ENCODE measurements at regions not wholly inside any gene's neighbourhood (a gene's known extent, or its start where the extent isn't known, plus 50 kb on each side); places are given as distances from the start of the nearest gene placed in this dataset.

DNA sequence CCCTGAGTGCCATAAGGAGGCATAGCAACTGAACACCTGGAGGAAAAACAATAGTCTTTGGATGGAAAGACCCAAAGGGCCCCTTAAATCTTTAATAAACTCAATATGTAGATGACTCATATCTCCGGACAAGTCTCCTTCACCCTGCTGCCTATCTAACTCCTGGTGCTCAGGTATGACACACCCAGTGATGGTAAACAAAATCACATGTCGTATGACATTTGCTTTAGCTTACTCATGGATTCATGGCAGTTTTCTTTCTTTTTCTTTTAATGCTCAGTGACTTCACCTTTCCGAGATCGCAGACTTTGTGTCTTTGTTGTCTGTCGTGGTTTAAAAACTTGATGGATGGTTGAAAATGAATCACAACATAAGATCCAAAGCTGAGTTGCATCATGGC is 208.5 kb upstream of the PROX1 start:
- H3K9me3 Mint-ChIP-seq (ENCODE audit: unreplicated experiment) = no peaks in the 10 kb centered on the region
- H3K4me1 ChIP-seq (ENCODE audit: insufficient read depth, low read length) = no peaks in the 10 kb centered on the region
- H4K20me1 ChIP-seq (ENCODE audit: insufficient read depth, low read length) = no peaks in the 10 kb centered on the region
- no peaks in the 10 kb centered on the region for H3K36me3 ChIP-seq (ENCODE audit: insufficient read depth, low read length)
- peaks cover 27% of the 10 kb centered on the region for H3K27me3 Mint-ChIP-seq (ENCODE audit: low read depth, unreplicated experiment)
- H3K36me3 Mint-ChIP-seq (ENCODE audit: low read depth, unreplicated experiment) = no peaks in the 10 kb centered on the region
- H3K9ac ChIP-seq (ENCODE audit: low read length) = no peak overlapping the region
- H3K27ac Mint-ChIP-seq (ENCODE audit: unreplicated experiment) = no peak overlapping the region
- no peak overlapping the region for H3K4me3 Mint-ChIP-seq (ENCODE audit: unreplicated experiment)
- no peak for TF ChIP-seq EZH2 (IDR thresholded peaks at IDR 0.05; ENCODE audit: insufficient read depth, low read length)
- TF ChIP-seq, protein P1, sequence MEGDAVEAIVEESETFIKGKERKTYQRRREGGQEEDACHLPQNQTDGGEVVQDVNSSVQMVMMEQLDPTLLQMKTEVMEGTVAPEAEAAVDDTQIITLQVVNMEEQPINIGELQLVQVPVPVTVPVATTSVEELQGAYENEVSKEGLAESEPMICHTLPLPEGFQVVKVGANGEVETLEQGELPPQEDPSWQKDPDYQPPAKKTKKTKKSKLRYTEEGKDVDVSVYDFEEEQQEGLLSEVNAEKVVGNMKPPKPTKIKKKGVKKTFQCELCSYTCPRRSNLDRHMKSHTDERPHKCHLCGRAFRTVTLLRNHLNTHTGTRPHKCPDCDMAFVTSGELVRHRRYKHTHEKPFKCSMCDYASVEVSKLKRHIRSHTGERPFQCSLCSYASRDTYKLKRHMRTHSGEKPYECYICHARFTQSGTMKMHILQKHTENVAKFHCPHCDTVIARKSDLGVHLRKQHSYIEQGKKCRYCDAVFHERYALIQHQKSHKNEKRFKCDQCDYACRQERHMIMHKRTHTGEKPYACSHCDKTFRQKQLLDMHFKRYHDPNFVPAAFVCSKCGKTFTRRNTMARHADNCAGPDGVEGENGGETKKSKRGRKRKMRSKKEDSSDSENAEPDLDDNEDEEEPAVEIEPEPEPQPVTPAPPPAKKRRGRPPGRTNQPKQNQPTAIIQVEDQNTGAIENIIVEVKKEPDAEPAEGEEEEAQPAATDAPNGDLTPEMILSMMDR (IDR thresholded peaks at IDR 0.05; ENCODE audit: insufficient read depth, low read depth, low read length) = no peak
- no peaks in the 10 kb centered on the region for H3K4me1 Mint-ChIP-seq (ENCODE audit: low read depth, unreplicated experiment)
- H2AFZ ChIP-seq (ENCODE audit: low read depth, low read length) = no peak overlapping the region
- H3K9me3 ChIP-seq (ENCODE audit: insufficient read depth, low read depth, low read length) = peaks cover 5% of the 10 kb centered on the region
- no peaks in the 10 kb centered on the region for H3K27me3 ChIP-seq (ENCODE audit: insufficient read depth, low read length)
- no peak overlapping the region for H3K4me2 ChIP-seq (ENCODE audit: low read length)
- H3K4me3 ChIP-seq (ENCODE audit: insufficient read depth, low read depth, low read length) = no peak overlapping the region
- FAIRE-seq (no peak), DNase-seq (ENCODE audit: low read depth) (no peak)
- no peak overlapping the region for H3K27ac ChIP-seq (ENCODE audit: low read depth, low read length)
- no peaks in the 10 kb centered on the region for H3K79me2 ChIP-seq (ENCODE audit: insufficient read depth, low read length)

DNA sequence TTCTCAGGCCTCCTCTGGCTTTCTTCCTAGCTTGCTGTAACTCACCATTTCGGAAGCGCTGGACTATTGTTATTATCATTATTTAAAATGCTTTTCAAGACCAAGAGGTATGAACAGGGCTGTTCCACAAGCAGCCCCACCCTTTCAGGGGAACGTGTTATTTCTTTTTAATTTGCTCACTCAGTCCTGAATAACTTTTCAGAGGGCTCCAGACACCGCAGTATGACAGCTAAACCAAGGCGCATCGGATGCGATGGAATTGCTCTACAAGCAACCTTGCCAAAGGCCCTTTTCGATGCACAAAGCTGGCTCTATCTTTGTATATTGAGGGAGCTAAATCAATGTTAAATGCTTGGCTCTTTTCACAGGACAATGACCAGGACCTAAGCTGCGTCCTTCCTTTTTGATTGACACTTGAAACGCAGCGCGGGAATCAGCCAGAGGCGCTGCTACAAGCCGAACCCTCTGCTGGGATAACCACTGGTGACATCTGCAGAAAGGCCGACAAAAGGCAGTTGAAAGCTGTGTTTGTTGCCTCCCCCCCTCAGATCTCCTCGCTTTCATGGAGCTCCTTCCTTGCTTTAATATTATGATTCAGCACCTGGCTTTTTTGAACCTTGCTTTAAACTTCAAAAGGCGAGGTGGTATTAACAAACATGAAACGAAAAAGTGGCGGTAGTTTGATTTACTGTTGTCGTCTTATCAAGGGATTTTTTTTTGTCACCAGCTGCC is 204.7 kb upstream of the PROX1 start:
- H3K9me3 ChIP-seq (ENCODE audit: insufficient read depth, low read depth, low read length) = peaks cover 5% of the 10 kb centered on the region
- H4K20me1 ChIP-seq (ENCODE audit: insufficient read depth, low read length) = no peaks in the 10 kb centered on the region
- H3K27me3 ChIP-seq (ENCODE audit: insufficient read depth, low read length) = no peaks in the 10 kb centered on the region
- FAIRE-seq (no peak), DNase-seq (ENCODE audit: low read depth) (no peak)
- H3K36me3 ChIP-seq (ENCODE audit: insufficient read depth, low read length) = no peaks in the 10 kb centered on the region
- H3K79me2 ChIP-seq (ENCODE audit: insufficient read depth, low read length) = no peaks in the 10 kb centered on the region
- H3K9ac ChIP-seq (ENCODE audit: low read length) = no peak overlapping the region
- H2AFZ ChIP-seq (ENCODE audit: low read depth, low read length) = no peak overlapping the region
- Mint-ChIP-seq H3K36me3 (ENCODE audit: low read depth, unreplicated experiment) (no peaks in the 10 kb centered on the region), H3K27ac (ENCODE audit: unreplicated experiment) (no peak overlapping the region), H3K4me3 (ENCODE audit: unreplicated experiment) (no peak overlapping the region), H3K9me3 (ENCODE audit: unreplicated experiment) (no peaks in the 10 kb centered on the region), H3K27me3 (ENCODE audit: low read depth, unreplicated experiment) (peaks cover 28% of the 10 kb centered on the region), H3K4me1 (ENCODE audit: low read depth, unreplicated experiment) (no peaks in the 10 kb centered on the region)
- no peak overlapping the region for H3K27ac ChIP-seq (ENCODE audit: low read depth, low read length)
- TF ChIP-seq, protein P1 (IDR thresholded peaks at IDR 0.05; ENCODE audit: insufficient read depth, low read depth, low read length) = no peak
- no peak for TF ChIP-seq EZH2 (IDR thresholded peaks at IDR 0.05; ENCODE audit: insufficient read depth, low read length)
- H3K4me1 ChIP-seq (ENCODE audit: insufficient read depth, low read length) = no peaks in the 10 kb centered on the region
- H3K4me2 ChIP-seq (ENCODE audit: low read length) = no peak overlapping the region
- H3K4me3 ChIP-seq (ENCODE audit: insufficient read depth, low read depth, low read length) = no peak overlapping the region

DNA sequence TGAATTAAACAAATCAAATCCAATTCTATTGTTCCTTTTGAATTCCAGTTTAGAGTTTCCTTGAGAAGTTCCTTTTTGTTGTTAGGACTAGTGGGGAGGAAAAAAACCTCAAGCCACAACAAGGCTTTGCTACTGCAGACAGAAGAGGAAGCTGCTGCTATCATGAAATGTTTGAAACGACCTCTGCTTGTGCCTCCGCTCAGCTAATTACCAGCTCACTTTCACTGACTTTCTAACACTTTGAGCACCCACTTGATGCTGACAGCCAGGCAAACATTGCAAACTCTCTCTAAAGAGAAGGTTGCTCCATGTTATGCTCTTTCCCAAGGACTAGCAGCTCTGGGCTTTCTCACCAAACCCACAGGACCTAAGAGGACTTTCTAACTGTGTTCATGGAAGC is 203.9 kb upstream of the PROX1 start:
- Histone ChIP-seq H3K27ac (ENCODE audit: low read depth, low read length) (no peak overlapping the region), H3K9ac (ENCODE audit: low read length) (no peak overlapping the region), H3K36me3 (ENCODE audit: insufficient read depth, low read length) (no peaks in the 10 kb centered on the region), H3K9me3 (ENCODE audit: insufficient read depth, low read depth, low read length) (peaks cover 5% of the 10 kb centered on the region), H3K27me3 (ENCODE audit: insufficient read depth, low read length) (no peaks in the 10 kb centered on the region), H3K4me2 (ENCODE audit: low read length) (no peak overlapping the region), H4K20me1 (ENCODE audit: insufficient read depth, low read length) (no peaks in the 10 kb centered on the region), H2AFZ (ENCODE audit: low read depth, low read length) (no peak overlapping the region), H3K4me3 (ENCODE audit: insufficient read depth, low read depth, low read length) (no peak overlapping the region), H3K4me1 (ENCODE audit: insufficient read depth, low read length) (no peaks in the 10 kb centered on the region), H3K79me2 (ENCODE audit: insufficient read depth, low read length) (no peaks in the 10 kb centered on the region)
- FAIRE-seq (no peak), DNase-seq (ENCODE audit: low read depth) (no peak)
- Mint-ChIP-seq H3K27ac (ENCODE audit: unreplicated experiment) (no peak overlapping the region), H3K4me1 (ENCODE audit: low read depth, unreplicated experiment) (no peaks in the 10 kb centered on the region), H3K27me3 (ENCODE audit: low read depth, unreplicated experiment) (peaks cover 30% of the 10 kb centered on the region), H3K4me3 (ENCODE audit: unreplicated experiment) (no peak overlapping the region), H3K36me3 (ENCODE audit: low read depth, unreplicated experiment) (no peaks in the 10 kb centered on the region), H3K9me3 (ENCODE audit: unreplicated experiment) (no peaks in the 10 kb centered on the region)
- TF ChIP-seq, protein P1 (IDR thresholded peaks at IDR 0.05; ENCODE audit: insufficient read depth, low read depth, low read length) = no peak
- TF ChIP-seq EZH2 (IDR thresholded peaks at IDR 0.05; ENCODE audit: insufficient read depth, low read length) = no peak
